ENCODE measurements at regions not wholly inside any gene's neighbourhood (a gene's known extent, or its start where the extent isn't known, plus 50 kb on each side); places are given as distances from the start of the nearest gene placed in this dataset.

DNA sequence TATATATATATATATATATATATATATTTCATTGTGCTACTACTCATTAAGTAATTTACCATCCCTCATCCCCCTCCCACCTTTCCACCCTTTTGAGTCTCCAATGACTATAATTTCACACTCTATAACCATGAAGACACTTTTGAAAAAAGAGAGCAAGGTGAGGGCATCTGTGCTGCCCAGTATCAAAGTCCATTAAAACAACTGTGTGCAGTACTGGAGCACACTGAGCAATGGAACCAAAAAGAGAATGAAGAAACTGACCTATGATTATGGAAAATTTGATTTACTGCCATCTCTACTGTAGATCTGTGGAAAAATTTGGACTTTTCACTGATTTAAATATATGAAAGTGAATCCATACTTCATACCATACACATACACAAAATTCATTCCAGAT is 217.9 kb downstream of the COL4A1 start:
- ChIA-PET POLR2A (no interaction called here), CTCF (ENCODE audit: unreplicated experiment) (no interaction called here)
- no peak for DNase-seq (ENCODE audit: low spot score)
- H3K4me2 ChIP-seq (ENCODE audit: low read length), result no peak overlapping the region
- H3K9me3 ChIP-seq (ENCODE audit: low read length), result no peaks in the 10 kb centered on the region
- no peak overlapping the region for H2AFZ ChIP-seq (ENCODE audit: low read length)
- BruUV-seq (replicated peaks), result no TSS peak
- no peaks in the 10 kb centered on the region for H4K20me1 ChIP-seq (ENCODE audit: insufficient read depth, low read length)
- H3K4me1 ChIP-seq (ENCODE audit: insufficient read depth, low read length, poor library complexity, severe bottlenecking), result no peaks in the 10 kb centered on the region
- H3K4me3 ChIP-seq (ENCODE audit: low read depth, low read length, poor library complexity, severe bottlenecking), result no peak overlapping the region
- no peaks in the 10 kb centered on the region for H3K79me2 ChIP-seq (ENCODE audit: insufficient read depth, low read depth, low read length)
- no peak for TF ChIP-seq EZH2phosphoT487 (IDR thresholded peaks at IDR 0.05; ENCODE audit: borderline replicate concordance, low read depth, low read length)
- TF ChIP-seq, protein P1, sequence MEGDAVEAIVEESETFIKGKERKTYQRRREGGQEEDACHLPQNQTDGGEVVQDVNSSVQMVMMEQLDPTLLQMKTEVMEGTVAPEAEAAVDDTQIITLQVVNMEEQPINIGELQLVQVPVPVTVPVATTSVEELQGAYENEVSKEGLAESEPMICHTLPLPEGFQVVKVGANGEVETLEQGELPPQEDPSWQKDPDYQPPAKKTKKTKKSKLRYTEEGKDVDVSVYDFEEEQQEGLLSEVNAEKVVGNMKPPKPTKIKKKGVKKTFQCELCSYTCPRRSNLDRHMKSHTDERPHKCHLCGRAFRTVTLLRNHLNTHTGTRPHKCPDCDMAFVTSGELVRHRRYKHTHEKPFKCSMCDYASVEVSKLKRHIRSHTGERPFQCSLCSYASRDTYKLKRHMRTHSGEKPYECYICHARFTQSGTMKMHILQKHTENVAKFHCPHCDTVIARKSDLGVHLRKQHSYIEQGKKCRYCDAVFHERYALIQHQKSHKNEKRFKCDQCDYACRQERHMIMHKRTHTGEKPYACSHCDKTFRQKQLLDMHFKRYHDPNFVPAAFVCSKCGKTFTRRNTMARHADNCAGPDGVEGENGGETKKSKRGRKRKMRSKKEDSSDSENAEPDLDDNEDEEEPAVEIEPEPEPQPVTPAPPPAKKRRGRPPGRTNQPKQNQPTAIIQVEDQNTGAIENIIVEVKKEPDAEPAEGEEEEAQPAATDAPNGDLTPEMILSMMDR (conservative IDR thresholded peaks at IDR 0.05; ENCODE audit: low read length), result no peak
- no peaks in the 10 kb centered on the region for H3K36me3 ChIP-seq (ENCODE audit: insufficient read depth, low read length)
- H3K9me2 ChIP-seq (ENCODE audit: insufficient read depth, low read length), result no peaks in the 10 kb centered on the region
- intact Hi-C loops (cut with micrococcal nuclease; ENCODE audit: unreplicated experiment), result no loop called here
- no peak overlapping the region for H3K27ac ChIP-seq (ENCODE audit: low read depth, low read length, poor library complexity, severe bottlenecking)

DNA sequence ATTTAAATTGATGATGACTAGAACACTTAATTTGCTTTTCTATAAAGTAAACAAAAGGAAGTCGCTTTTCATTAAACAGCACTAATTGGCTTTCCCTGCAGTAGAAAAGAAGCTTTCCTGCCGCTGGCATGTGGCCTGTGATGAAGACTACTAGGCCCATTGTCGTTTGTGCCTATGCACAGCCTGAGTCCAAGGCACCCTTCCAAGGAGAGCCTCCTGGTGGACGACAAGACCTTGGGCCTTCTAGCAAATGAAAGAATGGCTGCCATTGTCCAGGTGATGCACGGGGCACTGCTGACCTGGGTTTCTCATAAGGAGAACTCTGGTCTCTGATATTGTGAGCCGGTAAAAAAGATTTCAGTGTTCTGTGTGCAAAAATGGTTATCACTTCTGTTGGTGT is 233.0 kb downstream of the COL4A1 start:
- no peak for DNase-seq (ENCODE audit: low spot score)
- Histone ChIP-seq H3K4me3 (ENCODE audit: low read depth, low read length, poor library complexity, severe bottlenecking) (no peak overlapping the region), H3K9me2 (ENCODE audit: insufficient read depth, low read length) (no peaks in the 10 kb centered on the region), H3K4me1 (ENCODE audit: insufficient read depth, low read length, poor library complexity, severe bottlenecking) (no peaks in the 10 kb centered on the region), H3K79me2 (ENCODE audit: insufficient read depth, low read depth, low read length) (no peaks in the 10 kb centered on the region), H4K20me1 (ENCODE audit: insufficient read depth, low read length) (no peaks in the 10 kb centered on the region), H2AFZ (ENCODE audit: low read length) (no peak overlapping the region), H3K9me3 (ENCODE audit: low read length) (no peaks in the 10 kb centered on the region), H3K27ac (ENCODE audit: low read depth, low read length, poor library complexity, severe bottlenecking) (no peak overlapping the region), H3K36me3 (ENCODE audit: insufficient read depth, low read length) (no peaks in the 10 kb centered on the region), H3K4me2 (ENCODE audit: low read length) (no peak overlapping the region)
- BruUV-seq (replicated peaks), result no TSS peak
- intact Hi-C loops (cut with micrococcal nuclease; ENCODE audit: unreplicated experiment), result no loop called here
- ChIA-PET POLR2A (no interaction called here), CTCF (ENCODE audit: unreplicated experiment) (no interaction called here)
- no peak for TF ChIP-seq EZH2phosphoT487 (IDR thresholded peaks at IDR 0.05; ENCODE audit: borderline replicate concordance, low read depth, low read length)

GRCh38 chr13:110070511-110071120 is 236.3 kb downstream of the COL4A1 start:
- POLR2A ChIA-PET, result no interaction called here

DNA sequence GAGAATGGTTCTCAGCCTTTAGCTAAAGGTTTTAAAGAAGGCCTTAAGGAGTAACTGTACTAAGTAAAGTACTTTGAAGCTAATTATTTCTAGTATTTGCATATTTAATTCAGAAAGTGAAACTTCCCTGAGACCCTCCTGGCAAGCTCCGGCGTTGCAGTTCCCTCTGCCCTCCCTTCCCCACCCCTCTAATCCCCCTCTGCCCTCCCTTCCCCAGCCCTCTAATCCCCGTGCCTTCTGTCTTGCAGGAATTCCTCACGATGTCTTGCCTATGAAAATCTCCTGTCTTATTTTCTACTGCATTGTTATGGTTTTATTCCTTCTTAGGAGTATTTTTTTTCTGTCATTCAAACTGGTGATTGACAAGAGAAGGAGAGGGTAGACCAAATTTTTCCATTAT is 236.9 kb downstream of the COL4A1 start:
- Histone ChIP-seq H3K4me2 (ENCODE audit: low read length) (no peak overlapping the region), H3K4me3 (ENCODE audit: low read depth, low read length, poor library complexity, severe bottlenecking) (no peak overlapping the region), H2AFZ (ENCODE audit: low read length) (no peak overlapping the region), H3K36me3 (ENCODE audit: insufficient read depth, low read length) (no peaks in the 10 kb centered on the region), H3K79me2 (ENCODE audit: insufficient read depth, low read depth, low read length) (no peaks in the 10 kb centered on the region), H3K4me1 (ENCODE audit: insufficient read depth, low read length, poor library complexity, severe bottlenecking) (no peaks in the 10 kb centered on the region), H3K9me2 (ENCODE audit: insufficient read depth, low read length) (no peaks in the 10 kb centered on the region), H3K9me3 (ENCODE audit: low read length) (no peaks in the 10 kb centered on the region), H4K20me1 (ENCODE audit: insufficient read depth, low read length) (no peaks in the 10 kb centered on the region), H3K27ac (ENCODE audit: low read depth, low read length, poor library complexity, severe bottlenecking) (no peak overlapping the region)
- intact Hi-C loops (cut with micrococcal nuclease; ENCODE audit: unreplicated experiment), result no loop called here
- DNase-seq (ENCODE audit: low spot score), result no peak
- no TSS peak for BruUV-seq (replicated peaks)
- no peak for TF ChIP-seq EZH2phosphoT487 (IDR thresholded peaks at IDR 0.05; ENCODE audit: borderline replicate concordance, low read depth, low read length)
- TF ChIP-seq, protein P1 (conservative IDR thresholded peaks at IDR 0.05; ENCODE audit: low read length), result no peak
- POLR2A ChIA-PET, result no interaction called here
- CTCF ChIA-PET (ENCODE audit: unreplicated experiment), result no interaction called here

More at GRCh38 chr13:110070511-110071120, 236.3 kb downstream of the COL4A1 start:
- no peaks in the 10 kb centered on the region for H4K20me1 ChIP-seq (ENCODE audit: insufficient read depth, low read length)
- no peaks in the 10 kb centered on the region for H3K9me3 ChIP-seq (ENCODE audit: low read length)
- CTCF ChIA-PET (ENCODE audit: unreplicated experiment), result no interaction called here
- DNase-seq (ENCODE audit: low spot score), result no peak
- no peak overlapping the region for H3K4me2 ChIP-seq (ENCODE audit: low read length)
- H3K9me2 ChIP-seq (ENCODE audit: insufficient read depth, low read length), result no peaks in the 10 kb centered on the region
- H2AFZ ChIP-seq (ENCODE audit: low read length), result no peak overlapping the region
- no peak for TF ChIP-seq EZH2phosphoT487 (IDR thresholded peaks at IDR 0.05; ENCODE audit: borderline replicate concordance, low read depth, low read length)
- H3K4me1 ChIP-seq (ENCODE audit: insufficient read depth, low read length, poor library complexity, severe bottlenecking), result no peaks in the 10 kb centered on the region
- intact Hi-C loops (cut with micrococcal nuclease; ENCODE audit: unreplicated experiment), result no loop called here
- no peaks in the 10 kb centered on the region for H3K36me3 ChIP-seq (ENCODE audit: insufficient read depth, low read length)
- no peak overlapping the region for H3K27ac ChIP-seq (ENCODE audit: low read depth, low read length, poor library complexity, severe bottlenecking)
- no TSS peak for BruUV-seq (replicated peaks)
- H3K4me3 ChIP-seq (ENCODE audit: low read depth, low read length, poor library complexity, severe bottlenecking), result no peak overlapping the region
- H3K79me2 ChIP-seq (ENCODE audit: insufficient read depth, low read depth, low read length), result no peaks in the 10 kb centered on the region
